VCaP (cell line): ENCODE measurements at regions not wholly inside any gene's neighbourhood (a gene's known extent, or its start where the extent isn't known, plus 50 kb on each side); places are given as distances from the start of the nearest gene placed in this dataset.
"Not testable (repeated sequence)": the region's sequence is repeated elsewhere in the genome, so short reads cannot be mapped to it uniquely, and the experiment has no call there.

Experiments
- H3K27ac ChIP-seq: fragments of 450-650 bp; 2 replicates; pipeline ENCODE4 v1.5.1; 2017
- CTCF ChIP-seq: fragments of 450-650 bp; conservative IDR thresholded peaks from 2 replicates; pipeline ENCODE4 v1.5.1; 2017; ENCODE audit warnings: mild to moderate bottlenecking, moderate library complexity

GRCh38 chrX:920234-920799 lies 289.7 kb downstream of the SHOX start:
- TF ChIP-seq CTCF: no peak
- no peak overlapping the region for H3K27ac ChIP-seq

GRCh38 chrX:916230-916599 lies 285.6 kb downstream of the SHOX start:
- TF ChIP-seq CTCF: no peak
- no peak overlapping the region for H3K27ac ChIP-seq

GRCh38 chrX:915427-916229 lies 285.0 kb downstream of the SHOX start:
- no peak overlapping the region for H3K27ac ChIP-seq
- no peak for TF ChIP-seq CTCF

GRCh38 chrX:914206-914605 lies 283.6 kb downstream of the SHOX start:
- H3K27ac ChIP-seq: no peak overlapping the region
- TF ChIP-seq CTCF: no peak

GRCh38 chrX:912677-913076 lies 282.1 kb downstream of the SHOX start:
- TF ChIP-seq CTCF: no peak

GRCh38 chrX:909068-909467 lies 278.5 kb downstream of the SHOX start:
- not testable (repeated sequence) for H3K27ac ChIP-seq

More at GRCh38 chrX:912677-913076, 282.1 kb downstream of the SHOX start:
- no peak overlapping the region for H3K27ac ChIP-seq

- H3K27ac ChIP-seq: no peak overlapping the region
Observed at GRCh38 chrX:906586-906985, 276.0 kb downstream of the SHOX start.

More at GRCh38 chrX:906586-906985, 276.0 kb downstream of the SHOX start:
- no peak for TF ChIP-seq CTCF
